NB4 (cell line): ENCODE measurements at regions not wholly inside any gene's neighbourhood (a gene's known extent, or its start where the extent isn't known, plus 50 kb on each side); places are given as distances from the start of the nearest gene placed in this dataset.

Experiments used
- CTCF ChIP-seq: IDR thresholded peaks from one replicate; pipeline ENCODE4 v1.5.1; 2012; ENCODE audit warnings: low read depth, low read length
- MYC ChIP-seq: IDR thresholded peaks from 2 replicates; pipeline ENCODE4 v1.6.1; 2011; ENCODE audit warnings: low read depth, low read length
- POLR2A ChIP-seq: IDR thresholded peaks from 2 replicates; pipeline ENCODE4 v1.6.1; 2011; ENCODE audit warnings: mild to moderate bottlenecking; ENCODE audit not compliant: insufficient read length; ENCODE audit errors: extremely low read depth

- TF ChIP-seq CTCF (no peak), POLR2A (no peak), MYC (no peak)
Observed at GRCh38 chr6:21828704-21829103, 235.2 kb downstream of the SOX4 start.
